ENCODE measurements at regions not wholly inside any gene's neighbourhood (a gene's known extent, or its start where the extent isn't known, plus 50 kb on each side); places are given as distances from the start of the nearest gene placed in this dataset.

GRCh38 chr16:73890186-73891128 lies 406.2 kb upstream of the PSMD7 start:
- Histone ChIP-seq H3K79me2 (no peaks in the 10 kb centered on the region), H3K4me1 (no peaks in the 10 kb centered on the region), H3K9ac (no peak overlapping the region), H3K9me3 (ENCODE audit: control insufficient read depth, low read length) (no peaks in the 10 kb centered on the region), H3K27ac (no peak overlapping the region), H3K4me2 (ENCODE audit: low read length) (no peak overlapping the region), H3K27me3 (ENCODE audit: control insufficient read depth, insufficient read depth, low read length) (no peaks in the 10 kb centered on the region), H2AFZ (no peak overlapping the region), H3K4me3 (ENCODE audit: low read depth, low read length) (no peak overlapping the region), H3K36me3 (ENCODE audit: control insufficient read depth, insufficient read depth, low read length) (no peaks in the 10 kb centered on the region)
- no peak for TF ChIP-seq CTCF (IDR thresholded peaks at IDR 0.05)

GRCh38 chr16:73888840-73889490 lies 407.6 kb upstream of the PSMD7 start:
- Histone ChIP-seq H3K79me2 (no peaks in the 10 kb centered on the region), H3K27me3 (ENCODE audit: control insufficient read depth, insufficient read depth, low read length) (no peaks in the 10 kb centered on the region), H3K9me3 (ENCODE audit: control insufficient read depth, low read length) (no peaks in the 10 kb centered on the region), H3K4me1 (no peaks in the 10 kb centered on the region), H3K4me3 (ENCODE audit: low read depth, low read length) (no peak overlapping the region), H3K9ac (no peak overlapping the region), H3K36me3 (ENCODE audit: control insufficient read depth, insufficient read depth, low read length) (no peaks in the 10 kb centered on the region), H3K27ac (no peak overlapping the region), H3K4me2 (ENCODE audit: low read length) (no peak overlapping the region), H2AFZ (no peak overlapping the region)
- no peak for TF ChIP-seq CTCF (IDR thresholded peaks at IDR 0.05)

- TF ChIP-seq CTCF (IDR thresholded peaks at IDR 0.05): no peak
- Histone ChIP-seq H3K4me3 (ENCODE audit: low read depth, low read length) (no peak overlapping the region), H3K27me3 (ENCODE audit: control insufficient read depth, insufficient read depth, low read length) (no peaks in the 10 kb centered on the region)
Measured at GRCh38 chr16:73887911-73888310, 408.7 kb upstream of the PSMD7 start.

GRCh38 chr16:73886426-73886825 lies 410.2 kb upstream of the PSMD7 start:
- H3K36me3 ChIP-seq (ENCODE audit: control insufficient read depth, insufficient read depth, low read length): no peaks in the 10 kb centered on the region
- H3K27me3 ChIP-seq (ENCODE audit: control insufficient read depth, insufficient read depth, low read length): no peaks in the 10 kb centered on the region
- H2AFZ ChIP-seq: no peak overlapping the region
- H3K4me3 ChIP-seq (ENCODE audit: low read depth, low read length): no peak overlapping the region
- no peak overlapping the region for H3K4me2 ChIP-seq (ENCODE audit: low read length)
- H3K9ac ChIP-seq: no peak overlapping the region
- no peak overlapping the region for H3K27ac ChIP-seq
- TF ChIP-seq CTCF (IDR thresholded peaks at IDR 0.05): no peak
- no peaks in the 10 kb centered on the region for H3K4me1 ChIP-seq
- H3K9me3 ChIP-seq (ENCODE audit: control insufficient read depth, low read length): no peaks in the 10 kb centered on the region
- H3K79me2 ChIP-seq: no peaks in the 10 kb centered on the region

More at GRCh38 chr16:73887911-73888310, 408.7 kb upstream of the PSMD7 start:
- Histone ChIP-seq H3K79me2 (no peaks in the 10 kb centered on the region), H2AFZ (no peak overlapping the region), H3K4me1 (no peaks in the 10 kb centered on the region), H3K9ac (no peak overlapping the region), H3K9me3 (ENCODE audit: control insufficient read depth, low read length) (no peaks in the 10 kb centered on the region), H3K27ac (no peak overlapping the region), H3K4me2 (ENCODE audit: low read length) (no peak overlapping the region), H3K36me3 (ENCODE audit: control insufficient read depth, insufficient read depth, low read length) (no peaks in the 10 kb centered on the region)
